ENCODE measurements at regions not wholly inside any gene's neighbourhood (a gene's known extent, or its start where the extent isn't known, plus 50 kb on each side); places are given as distances from the start of the nearest gene placed in this dataset.

- no peak overlapping the region for H3K27ac ChIP-seq (ENCODE audit: control insufficient read depth, insufficient read depth, low read length)
- no peak for TF ChIP-seq EZH2 (IDR thresholded peaks at IDR 0.05; ENCODE audit: low read length)
- H3K27me3 ChIP-seq (ENCODE audit: control insufficient read depth, extremely low read depth, insufficient read depth, low read length): no peaks in the 10 kb centered on the region
- no peaks in the 10 kb centered on the region for H3K9me3 ChIP-seq (ENCODE audit: control insufficient read depth, low read depth, low read length)
- no peaks in the 10 kb centered on the region for H3K36me3 ChIP-seq (ENCODE audit: control insufficient read depth in 2 of 2, extremely low read depth in 1 of 2, insufficient read depth in 2 of 2, low read length in 2 of 2)
- no peak overlapping the region for H2AFZ ChIP-seq (ENCODE audit: control insufficient read depth, low read length)
- FAIRE-seq (no peak), DNase-seq (ENCODE audit: low read depth, low spot score) (no peak)
- no peak overlapping the region for H3K4me3 ChIP-seq (ENCODE audit: control insufficient read depth in 2 of 3, extremely low read depth in 1 of 3, insufficient read depth in 2 of 3, low read depth in 1 of 3, low read length in 3 of 3)
- H3K4me1 ChIP-seq (ENCODE audit: control insufficient read depth, extremely low read depth, insufficient read depth, low read length): no peaks in the 10 kb centered on the region
- H3K4me2 ChIP-seq (ENCODE audit: control insufficient read depth, extremely low read depth, insufficient read depth, low read depth, low read length): no peak overlapping the region
- dilution Hi-C loops (cut with MboI; ENCODE audit: extremely low pct_ligation_motif_present, low sequenced_read_pairs): no loop called here
- no peaks in the 10 kb centered on the region for H3K9me1 ChIP-seq (ENCODE audit: control insufficient read depth, extremely low read depth, insufficient read depth, low read length)
- no peaks in the 10 kb centered on the region for H4K20me1 ChIP-seq (ENCODE audit: control insufficient read depth, extremely low read depth, insufficient read depth, low read length)
- H3K79me2 ChIP-seq (ENCODE audit: control insufficient read depth, insufficient read depth, low read length): no peaks in the 10 kb centered on the region
- no peak overlapping the region for H3K9ac ChIP-seq (ENCODE audit: control insufficient read depth, extremely low read depth, insufficient read depth, low read length)
Observed at GRCh38 chr1:63027176-63027575, 243.2 kb downstream of the ATG4C start.

- Histone ChIP-seq H3K9me1 (ENCODE audit: control insufficient read depth, extremely low read depth, insufficient read depth, low read length) (no peaks in the 10 kb centered on the region), H3K9me3 (ENCODE audit: control insufficient read depth, low read depth, low read length) (no peaks in the 10 kb centered on the region), H4K20me1 (ENCODE audit: control insufficient read depth, extremely low read depth, insufficient read depth, low read length) (no peaks in the 10 kb centered on the region), H3K4me3 (ENCODE audit: control insufficient read depth in 2 of 3, extremely low read depth in 1 of 3, insufficient read depth in 2 of 3, low read depth in 1 of 3, low read length in 3 of 3) (no peak overlapping the region), H3K27me3 (ENCODE audit: control insufficient read depth, extremely low read depth, insufficient read depth, low read length) (no peaks in the 10 kb centered on the region), H3K27ac (ENCODE audit: control insufficient read depth, insufficient read depth, low read length) (no peak overlapping the region), H3K4me2 (ENCODE audit: control insufficient read depth, extremely low read depth, insufficient read depth, low read depth, low read length) (no peak overlapping the region), H3K9ac (ENCODE audit: control insufficient read depth, extremely low read depth, insufficient read depth, low read length) (no peak overlapping the region), H3K79me2 (ENCODE audit: control insufficient read depth, insufficient read depth, low read length) (no peaks in the 10 kb centered on the region), H3K36me3 (ENCODE audit: control insufficient read depth in 2 of 2, extremely low read depth in 1 of 2, insufficient read depth in 2 of 2, low read length in 2 of 2) (no peaks in the 10 kb centered on the region), H3K4me1 (ENCODE audit: control insufficient read depth, extremely low read depth, insufficient read depth, low read length) (no peaks in the 10 kb centered on the region), H2AFZ (ENCODE audit: control insufficient read depth, low read length) (no peak overlapping the region)
- dilution Hi-C loops (cut with MboI; ENCODE audit: extremely low pct_ligation_motif_present, low sequenced_read_pairs): no loop called here
- TF ChIP-seq CTCF (optimal IDR thresholded peaks at IDR 0.05 in 1 of 3, IDR thresholded peaks at IDR 0.05 in 1 of 3, conservative IDR thresholded peaks at IDR 0.05 in 1 of 3; ENCODE audit: extremely low read depth in 1 of 3, insufficient read depth in 2 of 3, low read length in 3 of 3) (no peak), EZH2 (IDR thresholded peaks at IDR 0.05; ENCODE audit: low read length) (no peak)
- FAIRE-seq: no peak
- no peak for DNase-seq (ENCODE audit: low read depth, low spot score)
Observed at GRCh38 chr1:63032171-63032570, 248.2 kb downstream of the ATG4C start.

GRCh38 chr1:63033211-63033610, 249.3 kb downstream of the ATG4C start:
- Histone ChIP-seq H3K36me3 (ENCODE audit: control insufficient read depth in 2 of 2, extremely low read depth in 1 of 2, insufficient read depth in 2 of 2, low read length in 2 of 2) (no peaks in the 10 kb centered on the region), H3K27me3 (ENCODE audit: control insufficient read depth, extremely low read depth, insufficient read depth, low read length) (no peaks in the 10 kb centered on the region), H3K4me1 (ENCODE audit: control insufficient read depth, extremely low read depth, insufficient read depth, low read length) (no peaks in the 10 kb centered on the region), H3K4me2 (ENCODE audit: control insufficient read depth, extremely low read depth, insufficient read depth, low read depth, low read length) (no peak overlapping the region), H3K27ac (ENCODE audit: control insufficient read depth, insufficient read depth, low read length) (no peak overlapping the region), H3K79me2 (ENCODE audit: control insufficient read depth, insufficient read depth, low read length) (no peaks in the 10 kb centered on the region), H2AFZ (ENCODE audit: control insufficient read depth, low read length) (no peak overlapping the region), H3K9ac (ENCODE audit: control insufficient read depth, extremely low read depth, insufficient read depth, low read length) (no peak overlapping the region), H3K9me3 (ENCODE audit: control insufficient read depth, low read depth, low read length) (no peaks in the 10 kb centered on the region), H4K20me1 (ENCODE audit: control insufficient read depth, extremely low read depth, insufficient read depth, low read length) (no peaks in the 10 kb centered on the region), H3K9me1 (ENCODE audit: control insufficient read depth, extremely low read depth, insufficient read depth, low read length) (no peaks in the 10 kb centered on the region), H3K4me3 (ENCODE audit: control insufficient read depth in 2 of 3, extremely low read depth in 1 of 3, insufficient read depth in 2 of 3, low read depth in 1 of 3, low read length in 3 of 3) (no peak overlapping the region)
- DNase-seq (ENCODE audit: low read depth, low spot score) (no peak), FAIRE-seq (no peak)
- TF ChIP-seq CTCF (optimal IDR thresholded peaks at IDR 0.05 in 1 of 3, IDR thresholded peaks at IDR 0.05 in 1 of 3, conservative IDR thresholded peaks at IDR 0.05 in 1 of 3; ENCODE audit: extremely low read depth in 1 of 3, insufficient read depth in 2 of 3, low read length in 3 of 3): no peak
- dilution Hi-C loops (cut with MboI; ENCODE audit: extremely low pct_ligation_motif_present, low sequenced_read_pairs): no loop called here

All from keratinocyte (primary cell).